SU-DHL-6 (cell line): ENCODE measurements at regions not wholly inside any gene's neighbourhood (a gene's known extent, or its start where the extent isn't known, plus 50 kb on each side); places are given as distances from the start of the nearest gene placed in this dataset.

Experiments
- CTCF ChIP-seq: fragments of 200-600 bp; sonication (generic); IDR thresholded peaks from one replicate; pipeline ENCODE4 v1.5.1; 2017; ENCODE audit warnings: antibody characterized with exemption, mild to moderate bottlenecking, low read length, moderate library complexity; ENCODE audit not compliant: insufficient read depth, poor library complexity, severe bottlenecking
- EZH2phosphoT487 ChIP-seq: fragments of 200-600 bp; sonication (generic), shearing (Covaris generic); conservative IDR thresholded peaks from 2 replicates; pipeline ENCODE4 v1.6.1; 2018; ENCODE audit warnings: mild to moderate bottlenecking, antibody characterized with exemption, low read length, moderate library complexity, mixed read lengths

- TF ChIP-seq CTCF (no peak), EZH2phosphoT487 (no peak)
These were observed 59.0 kb upstream of the MSX2 start for GRCh38 chr5:174665347-174665746.
